H1 (cell line): ENCODE measurements at regions not wholly inside any gene's neighbourhood (a gene's known extent, or its start where the extent isn't known, plus 50 kb on each side); places are given as distances from the start of the nearest gene placed in this dataset.

ENCODE experiments used
- CTCF ChIA-PET: fragments of 300-600 bp; sonication (Branson Sonifier 250); formaldehyde crosslinking; loops from one replicate; lab custom pipeline; 2021; ENCODE audit not compliant: partially characterized antibody; lab: Charles Lee
- POLR2A ChIA-PET: fragments of 300-600 bp; sonication (Branson Sonifier 250); formaldehyde crosslinking; loops from one replicate; lab custom pipeline; 2021; ENCODE audit warnings: inconsistent platforms; ENCODE audit not compliant: partially characterized antibody; lab: Charles Lee
- DNase-seq, 2 experiments: peaks; one replicate each; pipeline versions ENCODE4 v3.0.0 to v3.0.0-alpha.2; 2010 to 2022; ENCODE audit warnings: low spot score in 2 of 2, low read depth in 1 of 2, mixed read lengths in 1 of 2
- FAIRE-seq: peaks from 2 replicates; lab custom pipeline; 2011; peaks lifted over from hg19 to GRCh38; lab: Jason Lieb, UNC
- H2AFZ ChIP-seq: 2 replicates; pipeline ENCODE4 v1.8.1; 2012; ENCODE audit warnings: low read length, inconsistent platforms
- H2AK5ac ChIP-seq: 2 replicates; pipeline ENCODE4 v1.6.1; 2013; ENCODE audit warnings: low read depth, low read length
- H2BK120ac ChIP-seq: replicated peaks from 2 replicates; pipeline ENCODE3; 2013; ENCODE audit warnings: low read depth, low read length, inconsistent platforms
- H2BK12ac ChIP-seq: 2 replicates; pipeline ENCODE4 v1.6.1; 2013; ENCODE audit warnings: low read depth, low read length
- H2BK15ac ChIP-seq: 2 replicates; pipeline ENCODE4 v1.6.1; 2013; ENCODE audit warnings: low read length
- H2BK20ac ChIP-seq: 2 replicates; pipeline ENCODE4 v1.6.1; 2013; ENCODE audit warnings: low read length
- H2BK5ac ChIP-seq: 2 replicates; pipeline ENCODE4 v1.6.1; 2013; ENCODE audit warnings: low read depth, low read length
- H3K14ac ChIP-seq: 2 replicates; pipeline ENCODE4 v1.6.1; 2013; ENCODE audit warnings: inconsistent platforms; ENCODE audit not compliant: insufficient read length
- H3K18ac ChIP-seq: 2 replicates; pipeline ENCODE4 v1.6.1; 2013; ENCODE audit warnings: low read length; ENCODE audit errors: extremely low read depth
- H3K23ac ChIP-seq: 2 replicates; pipeline ENCODE4 v1.6.1; 2013; ENCODE audit warnings: inconsistent platforms; ENCODE audit not compliant: insufficient read length
- H3K23me2 ChIP-seq: 2 replicates; pipeline ENCODE4 v1.6.1; 2013; ENCODE audit warnings: low read depth, low read length
- H3K27ac ChIP-seq: 2 replicates; pipeline ENCODE4 v1.6.1; 2011; ENCODE audit warnings: low read depth, low read length, inconsistent platforms
- H3K27me3 ChIP-seq, 4 experiments: replicated peaks in 1 of 4; 1 replicate in 1 of 4; 2 replicates in 3 of 4; pipeline versions ENCODE4 v1.6.1 to v1.8.1; 2011 to 2013; ENCODE audit warnings: low read length in 3 of 4, mild to moderate bottlenecking in 3 of 4, inconsistent platforms in 2 of 4, mixed read lengths in 2 of 4, moderate library complexity in 1 of 4; ENCODE audit not compliant: control insufficient read depth in 3 of 4, insufficient read depth in 3 of 4; ENCODE audit errors: extremely low read depth in 1 of 4
- H3K36me3 ChIP-seq, 4 experiments: 2 replicates each; pipeline versions ENCODE4 v1.6.1 to v1.8.1; 2011 to 2013; ENCODE audit warnings: mild to moderate bottlenecking in 4 of 4, low read length in 3 of 4, moderate library complexity in 2 of 4, control low read depth in 1 of 4, inconsistent platforms in 1 of 4; ENCODE audit not compliant: insufficient read depth in 4 of 4, control insufficient read depth in 2 of 4
- H3K4ac ChIP-seq: replicated peaks from 2 replicates; pipeline ENCODE3; 2013; ENCODE audit warnings: low read length, low read depth, mixed read lengths, inconsistent platforms; ENCODE audit not compliant: insufficient read length
- H3K4me1 ChIP-seq, 4 experiments: replicated peaks in 1 of 4; 1 replicate in 1 of 4; 2 replicates in 3 of 4; pipeline versions ENCODE4 v1.6.1 to v1.8.1; 2011 to 2013; ENCODE audit warnings: low read length in 3 of 4, inconsistent platforms in 2 of 4, mixed read lengths in 1 of 4; ENCODE audit not compliant: insufficient read depth in 4 of 4, control insufficient read depth in 3 of 4
- H3K4me2 ChIP-seq, 2 experiments: 2 replicates each; pipeline versions ENCODE4 v1.6.1 to v1.8.1; 2011 to 2013; ENCODE audit warnings: low read depth in 2 of 2, low read length in 2 of 2, control low read depth in 1 of 2, inconsistent platforms in 1 of 2, mild to moderate bottlenecking in 1 of 2; ENCODE audit not compliant: insufficient read depth in 1 of 2
- H3K4me3 ChIP-seq, 4 experiments: fragments of 200-600, 300-600 bp in 1 of 4; sonication (generic), shearing (Covaris generic), sonication (Bioruptor Twin) in 1 of 4; 2 replicates each; pipeline versions ENCODE4 v1.5.1 to v1.8.1; 2011 to 2016; ENCODE audit warnings: low read length in 4 of 4, low read depth in 3 of 4, control low read depth in 2 of 4, inconsistent platforms in 2 of 4, mild to moderate bottlenecking in 2 of 4, mixed read lengths in 1 of 4, moderate library complexity in 1 of 4; ENCODE audit not compliant: insufficient read depth in 2 of 4; ENCODE audit errors: extremely low read depth in 1 of 4
- H3K56ac ChIP-seq: replicated peaks from 2 replicates; pipeline ENCODE3; 2013; ENCODE audit warnings: low read depth, mild to moderate bottlenecking, mixed read lengths, low read length, inconsistent platforms; ENCODE audit not compliant: insufficient read length
- H3K79me1 ChIP-seq: 2 replicates; pipeline ENCODE4 v1.6.1; 2013; ENCODE audit warnings: low read depth, low read length, control low read depth
- H3K79me2 ChIP-seq, 2 experiments: 2 replicates each; pipeline versions ENCODE4 v1.6.1 to v1.8.1; 2012 to 2013; ENCODE audit warnings: low read length in 2 of 2, mild to moderate bottlenecking in 2 of 2, inconsistent platforms in 1 of 2; ENCODE audit not compliant: insufficient read depth in 2 of 2, control insufficient read depth in 1 of 2
- H3K9ac ChIP-seq, 4 experiments: replicated peaks in 1 of 4; 1 replicate in 1 of 4; 2 replicates in 3 of 4; pipeline versions ENCODE4 v1.6.1 to v1.8.1; 2011 to 2013; ENCODE audit warnings: low read depth in 3 of 4, low read length in 3 of 4, control low read depth in 2 of 4, mild to moderate bottlenecking in 2 of 4, moderate library complexity in 2 of 4, inconsistent platforms in 1 of 4; ENCODE audit errors: extremely low read depth in 1 of 4
- H3K9me3 ChIP-seq, 2 experiments: 2 replicates each; pipeline versions ENCODE4 v1.6.1 to v1.8.1; 2012 to 2013; ENCODE audit warnings: mild to moderate bottlenecking in 2 of 2, moderate library complexity in 2 of 2, control low read depth in 1 of 2, inconsistent platforms in 1 of 2, low read depth in 1 of 2, low read length in 1 of 2, mixed read lengths in 1 of 2; ENCODE audit not compliant: insufficient read depth in 2 of 2
- H4K20me1 ChIP-seq, 2 experiments: replicated peaks in 1 of 2; 2 replicates each; pipeline versions ENCODE3 to v1.8.1; 2011 to 2013; ENCODE audit warnings: inconsistent platforms in 2 of 2, low read length in 2 of 2, mild to moderate bottlenecking in 1 of 2; ENCODE audit not compliant: insufficient read depth in 2 of 2, control insufficient read depth in 1 of 2
- H4K5ac ChIP-seq: 2 replicates; pipeline ENCODE4 v1.6.1; 2013; ENCODE audit warnings: low read length, low read depth, mixed read lengths, inconsistent platforms; ENCODE audit not compliant: insufficient read length
- H4K8ac ChIP-seq: 2 replicates; pipeline ENCODE4 v1.8.0; 2013; ENCODE audit warnings: mild to moderate bottlenecking, moderate library complexity, low read length, inconsistent platforms; ENCODE audit not compliant: insufficient read depth; ENCODE audit errors: extremely low read depth
- H4K91ac ChIP-seq: replicated peaks from 2 replicates; pipeline ENCODE3; 2013; ENCODE audit warnings: low read length, mixed read lengths, inconsistent platforms; ENCODE audit not compliant: insufficient read length
- BACH1 ChIP-seq: IDR thresholded peaks from 2 replicates; pipeline ENCODE4 v1.6.1; 2012; ENCODE audit warnings: low read length, improper control_type of control experiment
- BRCA1 ChIP-seq: IDR thresholded peaks from 2 replicates; pipeline ENCODE4 v1.6.1; 2012; ENCODE audit warnings: low read depth, low read length, improper control_type of control experiment
- GTF2F1 ChIP-seq: IDR thresholded peaks from 2 replicates; pipeline ENCODE4 v1.6.1; 2012; ENCODE audit warnings: low read depth, low read length, improper control_type of control experiment, borderline replicate concordance
- HDAC2 ChIP-seq, 2 experiments: fragments of 300-600 bp in 1 of 2; sonication (generic) in 1 of 2; IDR thresholded peaks; 2 replicates each; pipeline ENCODE4 v1.6.1; 2011 to 2012; ENCODE audit warnings: low read depth in 2 of 2, low read length in 2 of 2, mild to moderate bottlenecking in 2 of 2, moderate library complexity in 2 of 2, borderline replicate concordance in 1 of 2, inconsistent platforms in 1 of 2
- HDAC6 ChIP-seq: IDR thresholded peaks from one replicate; pipeline ENCODE4 v1.7.1; 2012; ENCODE audit warnings: low read depth, mild to moderate bottlenecking, inconsistent platforms, low read length, moderate library complexity
- MAFK ChIP-seq: IDR thresholded peaks from 2 replicates; pipeline ENCODE4 v1.6.1; 2012; ENCODE audit warnings: low read depth, mild to moderate bottlenecking, improper control_type of control experiment, low read length
- POLR2A ChIP-seq, 2 experiments: IDR thresholded peaks; 1 replicate in 1 of 2; 2 replicates in 1 of 2; pipeline ENCODE4 v1.6.1; 2011; ENCODE audit warnings: low read depth in 2 of 2, low read length in 2 of 2, mild to moderate bottlenecking in 2 of 2; ENCODE audit errors: control extremely low read depth in 1 of 2
- POU5F1 ChIP-seq: IDR thresholded peaks from 2 replicates; pipeline ENCODE4 v1.6.1; 2011; ENCODE audit warnings: low read depth, mild to moderate bottlenecking, low read length, moderate library complexity
- SAP30 ChIP-seq: fragments of 300-600 bp; sonication (generic); IDR thresholded peaks from 2 replicates; pipeline ENCODE4 v1.7.1; 2012; ENCODE audit warnings: low read length, moderate library complexity, mild to moderate bottlenecking, inconsistent platforms; ENCODE audit not compliant: insufficient read depth, insufficient replicate concordance
- SP1 ChIP-seq: IDR thresholded peaks from 2 replicates; pipeline ENCODE4 v1.6.1; 2011; ENCODE audit warnings: low read depth, low read length
- SUZ12 ChIP-seq: fragments of 200-600 bp; sonication (generic); IDR thresholded peaks from 2 replicates; pipeline ENCODE4 v1.6.1; 2012; ENCODE audit warnings: mild to moderate bottlenecking, inconsistent platforms, low read length, moderate library complexity, mixed read lengths
- TCF12 ChIP-seq: IDR thresholded peaks from 2 replicates; pipeline ENCODE4 v1.6.1; 2011; ENCODE audit warnings: low read depth, mild to moderate bottlenecking, low read length
- WGBS, 2 experiments: shearing (Covaris generic) in 1 of 2; methylation state at CpG; one replicate each; pipeline versions ENCODE4 v1.1.6 to v1.1.7; 2013 to 2015; ENCODE audit warnings: low lambda C conversion rate in 2 of 2, mixed read lengths in 2 of 2, inconsistent platforms in 1 of 2, low coverage in 1 of 2, missing lambda C conversion rate in 1 of 2; ENCODE audit not compliant: insufficient replicate concordance in 2 of 2, insufficient coverage in 1 of 2, insufficient read length in 1 of 2; ENCODE audit errors: extremely low coverage in 1 of 2, missing lambda C conversion rate in 1 of 2; 5-methylcytosine and 5-hydroxymethylcytosine counted together
- TF ChIP-seq, protein P1 (sequence below): IDR thresholded peaks from 2 replicates; pipeline ENCODE4 v1.6.1; 2012; ENCODE audit warnings: inconsistent platforms

DNA sequence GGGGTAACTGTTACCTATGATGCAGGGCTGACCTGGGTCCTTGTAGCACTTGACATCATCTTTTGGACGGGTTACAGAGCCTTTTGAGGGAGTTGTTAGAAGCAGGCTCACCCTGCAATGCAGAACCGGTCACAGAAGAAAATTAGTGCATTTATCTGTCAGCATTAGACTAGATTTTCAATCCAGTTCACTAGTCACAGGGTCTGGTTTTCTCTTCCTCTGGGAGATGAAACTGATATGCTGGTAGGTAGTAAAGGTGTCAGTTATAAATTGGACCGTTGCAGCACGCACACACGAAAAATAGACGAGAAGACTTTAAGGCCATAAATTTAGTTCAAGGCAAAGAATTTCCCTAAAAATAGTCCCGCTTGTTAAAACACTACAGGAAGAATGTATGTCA lies 532.3 kb upstream of the ATP11B start:
- H3K56ac ChIP-seq, result no peak overlapping the region
- H4K8ac ChIP-seq, result no peak overlapping the region
- H3K23ac ChIP-seq, result no peak overlapping the region
- no peak overlapping the region for H4K91ac ChIP-seq
- H4K5ac ChIP-seq, result no peak overlapping the region
- no peaks in the 10 kb centered on the region for H4K20me1 ChIP-seq
- H3K23me2 ChIP-seq, result no peaks in the 10 kb centered on the region
- no peak overlapping the region for H3K4ac ChIP-seq
- H2BK15ac ChIP-seq, result no peak overlapping the region
- H3K4me1 ChIP-seq, result peaks cover 0 to 4% (median under 1%) of the 10 kb centered on the region in 4 experiments; a peak in 2 of 7 replicates
- H2BK5ac ChIP-seq, result no peak overlapping the region
- H3K27ac ChIP-seq, result no peak overlapping the region
- DNase-seq (no peak), FAIRE-seq (no peak)
- no peak for TF ChIP-seq HDAC6
- no peak for TF ChIP-seq MAFK
- TF ChIP-seq SUZ12, result no peak
- no peak for TF ChIP-seq BRCA1
- no peak for TF ChIP-seq BACH1
- no peak for TF ChIP-seq SAP30
- no peak for TF ChIP-seq POU5F1
- TF ChIP-seq POLR2A (IDR thresholded peaks at IDR 0.05; ENCODE audit: control extremely low read depth in 1 of 2, low read depth in 2 of 2, low read length in 2 of 2), result no peak
- no peak for TF ChIP-seq HDAC2 (IDR thresholded peaks at IDR 0.05; ENCODE audit: borderline replicate concordance in 1 of 2, low read depth in 2 of 2, low read length in 2 of 2)
- TF ChIP-seq, protein P1, sequence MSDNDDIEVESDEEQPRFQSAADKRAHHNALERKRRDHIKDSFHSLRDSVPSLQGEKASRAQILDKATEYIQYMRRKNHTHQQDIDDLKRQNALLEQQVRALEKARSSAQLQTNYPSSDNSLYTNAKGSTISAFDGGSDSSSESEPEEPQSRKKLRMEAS, result no peak
- no peak for TF ChIP-seq TCF12
- no peak for TF ChIP-seq GTF2F1
- no peak for TF ChIP-seq SP1
- no peak overlapping the region for H2BK20ac ChIP-seq
- no peaks in the 10 kb centered on the region for H3K36me3 ChIP-seq
- H3K9ac ChIP-seq, result no peak overlapping the region
- H2BK12ac ChIP-seq, result no peak overlapping the region
- no peaks in the 10 kb centered on the region for H3K27me3 ChIP-seq
- no peak overlapping the region for H3K4me3 ChIP-seq
- ChIA-PET CTCF (interaction anchor here (0.9 kb wide), 1 partner anchor 559 kb away, joined by 4 read pairs; no protein-coding TSS in a partner anchor), POLR2A (no interaction called here)
- no peak overlapping the region for H2AFZ ChIP-seq
- H3K18ac ChIP-seq, result no peak overlapping the region
- H3K14ac ChIP-seq, result no peak overlapping the region
- no peaks in the 10 kb centered on the region for H3K79me1 ChIP-seq
- no peaks in the 10 kb centered on the region for H3K79me2 ChIP-seq
- H2BK120ac ChIP-seq, result no peak overlapping the region
- no peaks in the 10 kb centered on the region for H3K9me3 ChIP-seq
- 87% methylated on average over 7 of the region's 7 CpGs; no CpG with 5 or more reads in 1 of the 2 experiments for WGBS, 2 experiments
- no peak overlapping the region for H2AK5ac ChIP-seq
- H3K4me2 ChIP-seq, result no peak overlapping the region
